Transverse colon (tissue), 4 donors: ENCODE measurements at regions not wholly inside any gene's neighbourhood (a gene's known extent, or its start where the extent isn't known, plus 50 kb on each side); places are given as distances from the start of the nearest gene placed in this dataset.

Source experiments
- DNase-seq: peaks from one replicate; pipeline ENCODE4 v3.0.0-alpha.2; 2019
- H3K27ac ChIP-seq, 4 donors: fragments of 200-600 bp; sonication (generic); 2 replicates each; pipeline ENCODE4 v1.5.1; 2016 to 2018; ENCODE audit warnings: inconsistent platforms in 4 of 4
- H3K27me3 ChIP-seq: fragments of 200-600 bp; sonication (generic); 2 replicates; pipeline ENCODE4 v1.5.1; 2017; ENCODE audit warnings: inconsistent platforms
- H3K36me3 ChIP-seq, 4 donors: fragments of 200-600 bp; sonication (generic); 2 replicates each; pipeline ENCODE4 v1.5.1; 2017 to 2019; ENCODE audit warnings: inconsistent platforms in 4 of 4
- H3K4me1 ChIP-seq, 4 donors: fragments of 200-600 bp; sonication (generic); 2 replicates each; pipeline ENCODE4 v1.5.1; 2017 to 2020; ENCODE audit warnings: inconsistent platforms in 4 of 4
- H3K4me3 ChIP-seq, 4 donors: fragments of 200-600 bp; sonication (generic); 1 replicate in 1 of 4; 2 replicates in 3 of 4; pipeline versions ENCODE4 v1.5.1 to v1.6.1; 2017 to 2019; ENCODE audit warnings: inconsistent platforms in 4 of 4
- H3K9me3 ChIP-seq, 2 donors: fragments of 200-600 bp; sonication (generic); 2 replicates each; pipeline ENCODE4 v1.5.1; 2017 to 2019; ENCODE audit warnings: inconsistent platforms in 2 of 2
- EP300 ChIP-seq: sonication (generic); formaldehyde crosslinking; IDR thresholded peaks from one replicate; pipeline ENCODE4 v1.6.1; 2017; ENCODE audit warnings: antibody characterized with exemption, low read depth
- POLR2A ChIP-seq: fragments of 450-650 bp; IDR thresholded peaks from one replicate; pipeline ENCODE4 v1.6.1; 2016; ENCODE audit warnings: antibody characterized with exemption, mild to moderate bottlenecking, moderate library complexity
- POLR2AphosphoS5 ChIP-seq, 3 donors: sonication (generic); formaldehyde crosslinking; IDR thresholded peaks; one replicate each; pipeline ENCODE4 v1.6.1; 2016; ENCODE audit warnings: antibody characterized with exemption in 3 of 3
- WGBS, 2 donors: methylation state at CpG; one replicate each; pipeline ENCODE4 v1.1.5; 2018; ENCODE audit warnings: low coverage in 1 of 2; 5-methylcytosine and 5-hydroxymethylcytosine counted together
- in situ Hi-C, 4 donors: fragments of 200-750 bp; cut with MboI; loops; one replicate each; pipeline versions ENCODE4 v1.15.0 to v1.15.1; 2017; ENCODE audit warnings: low sequenced_read_pairs in 3 of 4, low pct_ligation_motif_present in 1 of 4, low pct_unique_long_range_greater_than_20kb in 1 of 4
- intact Hi-C: fragments of 100-400 bp; cut with DNase I; formaldehyde crosslinking; loops from one replicate; pipeline ENCODE4 v1.15.1; 2023; ENCODE audit warnings: low total_unique reads
- TF ChIP-seq, protein P1 (sequence below), 5 experiments: fragments of 200-600 bp in 3 of 5; fragments of 450-650 bp in 2 of 5; sonication (generic) in 3 of 5; IDR thresholded peaks; 1 replicate in 2 of 5; 2 replicates in 3 of 5; pipeline ENCODE4 v1.5.1; 2016 to 2017; ENCODE audit warnings: antibody characterized with exemption in 5 of 5, inconsistent platforms in 3 of 5, mild to moderate bottlenecking in 2 of 5, moderate library complexity in 1 of 5

DNA sequence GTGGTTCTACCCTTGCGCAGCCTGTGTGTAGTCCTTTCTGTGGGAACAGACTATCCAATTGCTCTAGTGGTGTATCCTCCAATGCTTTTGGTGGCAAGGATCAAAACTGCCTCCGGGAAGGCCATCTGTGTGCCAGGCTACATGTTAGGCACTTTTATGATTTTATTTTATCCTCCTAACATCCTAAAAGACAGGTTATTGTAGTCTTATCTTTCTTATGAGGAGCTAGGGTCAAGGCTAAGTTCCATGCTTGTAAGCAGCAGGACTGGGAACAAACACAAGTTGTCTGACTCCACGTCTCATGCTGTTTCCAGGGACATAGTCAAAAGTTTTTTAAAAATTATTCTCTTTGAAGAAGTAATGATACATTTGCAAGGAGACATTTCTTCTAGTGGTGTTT lies 278.7 kb upstream of the ADAMTSL1 start:
- DNase-seq, result no peak
- no peaks in the 10 kb centered on the region for H3K27me3 ChIP-seq
- H3K4me1 ChIP-seq, result no peaks in the 10 kb centered on the region
- in situ Hi-C loops, result no loop called here
- no peak overlapping the region for H3K4me3 ChIP-seq
- intact Hi-C loops, result no loop called here
- WGBS, 2 donors, result 46 to 66% methylated on average over 1 to 3 of the region's 3 CpGs
- TF ChIP-seq EP300 (no peak), POLR2A (no peak), POLR2AphosphoS5 (IDR thresholded peaks at IDR 0.05) (no peak)
- TF ChIP-seq, protein P1, sequence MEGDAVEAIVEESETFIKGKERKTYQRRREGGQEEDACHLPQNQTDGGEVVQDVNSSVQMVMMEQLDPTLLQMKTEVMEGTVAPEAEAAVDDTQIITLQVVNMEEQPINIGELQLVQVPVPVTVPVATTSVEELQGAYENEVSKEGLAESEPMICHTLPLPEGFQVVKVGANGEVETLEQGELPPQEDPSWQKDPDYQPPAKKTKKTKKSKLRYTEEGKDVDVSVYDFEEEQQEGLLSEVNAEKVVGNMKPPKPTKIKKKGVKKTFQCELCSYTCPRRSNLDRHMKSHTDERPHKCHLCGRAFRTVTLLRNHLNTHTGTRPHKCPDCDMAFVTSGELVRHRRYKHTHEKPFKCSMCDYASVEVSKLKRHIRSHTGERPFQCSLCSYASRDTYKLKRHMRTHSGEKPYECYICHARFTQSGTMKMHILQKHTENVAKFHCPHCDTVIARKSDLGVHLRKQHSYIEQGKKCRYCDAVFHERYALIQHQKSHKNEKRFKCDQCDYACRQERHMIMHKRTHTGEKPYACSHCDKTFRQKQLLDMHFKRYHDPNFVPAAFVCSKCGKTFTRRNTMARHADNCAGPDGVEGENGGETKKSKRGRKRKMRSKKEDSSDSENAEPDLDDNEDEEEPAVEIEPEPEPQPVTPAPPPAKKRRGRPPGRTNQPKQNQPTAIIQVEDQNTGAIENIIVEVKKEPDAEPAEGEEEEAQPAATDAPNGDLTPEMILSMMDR (IDR thresholded peaks at IDR 0.05), result no peak
- H3K36me3 ChIP-seq, result no peaks in the 10 kb centered on the region
- H3K9me3 ChIP-seq, result no peaks in the 10 kb centered on the region
- no peak overlapping the region for H3K27ac ChIP-seq

DNA sequence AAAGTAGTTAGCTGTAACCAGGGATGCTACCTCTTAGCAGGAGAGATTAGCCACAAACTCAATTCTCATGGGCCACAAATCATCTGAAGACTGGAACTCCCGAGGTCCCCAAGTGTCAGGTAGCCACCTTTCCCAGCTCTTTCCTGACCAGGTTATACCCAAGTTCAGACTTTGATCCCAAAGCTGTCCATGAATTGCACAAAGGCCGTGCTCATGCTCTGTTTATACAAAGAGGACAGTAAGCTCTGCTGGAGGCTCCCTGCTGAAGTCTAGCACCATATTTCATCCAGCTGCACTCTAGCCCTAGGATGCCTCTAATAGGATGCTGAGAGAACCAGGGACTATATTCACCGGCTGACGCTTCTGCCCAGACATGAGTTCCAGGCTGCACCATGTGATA lies 271.0 kb upstream of the ADAMTSL1 start:
- intact Hi-C loops (no loop called here), in situ Hi-C loops (loop anchor here in 3 of 4 donors (10.0 to 25.0 kb wide), 2 partner anchors 398 to 666 kb away; no protein-coding TSS in a partner anchor)
- no peak overlapping the region for H3K4me3 ChIP-seq

DNA sequence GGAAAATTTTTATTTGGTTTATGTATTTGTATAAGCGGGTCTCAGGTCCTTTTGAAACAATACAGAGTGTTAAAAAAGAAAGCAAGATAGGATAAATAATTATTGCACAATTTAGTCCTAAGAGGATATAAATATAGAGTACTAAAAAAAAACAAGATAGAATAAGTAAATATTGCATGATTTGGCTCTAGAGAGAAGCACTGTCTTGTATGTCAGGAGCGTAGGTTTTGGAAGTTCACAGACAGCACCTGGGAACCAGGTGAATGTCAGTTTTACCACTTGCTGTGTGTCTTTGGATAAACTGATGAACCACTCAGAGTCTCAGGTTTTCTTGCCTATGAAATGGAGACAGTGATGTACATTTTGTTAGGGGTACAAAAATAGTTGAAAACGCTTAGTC lies 266.2 kb upstream of the ADAMTSL1 start:
- Histone ChIP-seq H3K36me3 (no peaks in the 10 kb centered on the region), H3K27ac (peak overlapping the region in 1 of 4 donors; percentile 70), H3K4me3 (no peak overlapping the region), H3K9me3 (no peaks in the 10 kb centered on the region), H3K27me3 (no peaks in the 10 kb centered on the region), H3K4me1 (peaks cover 0 to 27% (median 9%) of the 10 kb centered on the region in 4 donors)
- in situ Hi-C loops (loop anchor here in 3 of 4 donors (5.0 to 25.0 kb wide), 3 partner anchors 395 to 670 kb away; no protein-coding TSS in a partner anchor), intact Hi-C loops (no loop called here)
- TF ChIP-seq EP300 (no peak), POLR2A (no peak), POLR2AphosphoS5 (IDR thresholded peaks at IDR 0.05) (no peak)
- TF ChIP-seq, protein P1 (IDR thresholded peaks at IDR 0.05), result no peak
- DNase-seq, result no peak
- WGBS, 2 donors, result 66 to 78% methylated on average over 3 of the region's 3 CpGs

More for the DNA sequence above, 271.0 kb upstream of the ADAMTSL1 start:
- Histone ChIP-seq H3K27ac (no peak overlapping the region), H3K4me1 (peaks cover 0 to 6% (median 0%) of the 10 kb centered on the region in 4 donors), H3K36me3 (no peaks in the 10 kb centered on the region), H3K27me3 (no peaks in the 10 kb centered on the region), H3K9me3 (no peaks in the 10 kb centered on the region)
- no peak for TF ChIP-seq POLR2A
- TF ChIP-seq, protein P1 (IDR thresholded peaks at IDR 0.05), result no peak
- WGBS, 2 donors, result 72 to 80% methylated on average over 1 to 4 of the region's 4 CpGs
- no peak for DNase-seq

DNA sequence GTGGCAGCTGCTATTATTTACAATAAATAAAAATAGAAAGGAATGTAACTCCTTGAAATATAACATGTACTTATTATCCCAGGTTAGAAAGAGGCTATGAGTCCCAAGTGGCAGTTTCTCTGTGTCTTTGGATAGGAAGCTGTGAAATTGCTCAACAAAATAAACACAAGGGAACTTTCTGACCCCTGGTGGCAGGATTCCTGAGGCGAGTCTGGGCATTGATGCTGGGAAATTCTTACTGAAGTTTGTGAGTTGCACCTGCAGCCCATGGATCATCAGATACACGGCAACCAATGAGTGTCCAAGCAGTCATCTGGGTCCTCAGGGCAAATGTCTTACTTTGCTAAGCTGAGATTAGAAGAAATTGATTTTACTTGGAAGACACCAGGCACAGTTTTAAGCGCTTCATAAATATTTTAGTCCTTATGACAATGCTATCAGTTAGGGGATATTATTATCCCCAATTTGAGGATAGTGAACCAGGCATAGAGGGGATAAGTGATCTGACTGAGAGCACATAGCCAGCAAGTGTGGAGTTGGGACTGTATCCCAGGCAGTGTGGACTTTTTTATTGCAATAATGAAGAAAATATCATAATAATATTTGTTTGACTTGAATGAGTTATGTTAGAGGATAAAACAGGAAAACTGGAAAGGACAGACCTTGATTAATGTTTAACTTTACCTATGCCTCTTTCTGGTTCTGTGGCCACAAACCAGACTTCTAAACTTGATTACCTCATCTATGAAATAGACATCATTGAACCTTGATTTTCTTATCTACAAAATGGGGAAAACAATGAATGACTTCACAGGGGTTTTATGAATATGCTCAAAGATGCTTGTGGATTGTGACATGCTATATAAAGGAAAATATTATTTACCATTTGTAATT lies 265.5 kb upstream of the ADAMTSL1 start:
- intact Hi-C loops, result no loop called here
- H3K9me3 ChIP-seq, result no peaks in the 10 kb centered on the region
- no peak for TF ChIP-seq POLR2A
- TF ChIP-seq, protein P1 (IDR thresholded peaks at IDR 0.05), result peak; percentile 48 to 80 (median 66)
- 0 to 20% methylated on average over 2 to 3 of the region's 3 CpGs for WGBS, 2 donors
- in situ Hi-C loops, result loop anchor here in 3 of 4 donors (5.0 to 25.0 kb wide), 3 partner anchors 396 to 671 kb away; no protein-coding TSS in a partner anchor
- DNase-seq, result peak; percentile 81
- no peaks in the 10 kb centered on the region for H3K27me3 ChIP-seq
- no peaks in the 10 kb centered on the region for H3K36me3 ChIP-seq
- H3K4me1 ChIP-seq, result peaks cover 0 to 28% (median 10%) of the 10 kb centered on the region in 4 donors
- peak overlapping the region in 3 of 4 donors; percentile 36 to 70 (median 57) for H3K27ac ChIP-seq
- H3K4me3 ChIP-seq, result no peak overlapping the region
